ENCODE measurements at regions not wholly inside any gene's neighbourhood (a gene's known extent, or its start where the extent isn't known, plus 50 kb on each side); places are given as distances from the start of the nearest gene placed in this dataset.
A peak's percentile ranks its signal among the peaks of the same experiment; 100 is the strongest.

DNA sequence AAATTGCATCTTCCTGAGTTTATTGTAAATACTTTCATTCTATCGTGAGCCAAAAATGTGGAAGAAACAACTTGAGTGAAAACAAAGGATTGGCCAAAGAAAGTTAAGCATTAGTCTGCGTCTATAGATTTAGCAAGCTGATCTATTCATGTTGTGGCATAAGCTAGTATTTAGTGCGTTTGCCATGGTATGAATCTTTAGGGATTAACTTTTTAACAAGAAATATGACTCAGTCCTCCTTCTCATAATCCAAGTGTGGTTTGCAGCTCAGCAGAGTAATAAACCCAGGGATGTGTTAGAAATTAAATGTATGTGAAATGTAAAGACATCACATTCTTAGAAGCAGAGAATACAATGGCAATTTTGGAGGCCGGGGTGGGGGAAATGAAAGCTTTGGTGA is 1110.9 kb downstream of the NLGN4X start:
- Histone ChIP-seq H3K36me3 (ENCODE audit: insufficient read depth, low read length) (no peaks in the 10 kb centered on the region), H3K27me3 (ENCODE audit: insufficient read depth, low read length) (no peaks in the 10 kb centered on the region), H3K4me1 (ENCODE audit: insufficient read depth, low read length, severe bottlenecking) (no peaks in the 10 kb centered on the region), H2AFZ (ENCODE audit: low read length) (no peak overlapping the region), H3K9me3 (ENCODE audit: low read length) (no peaks in the 10 kb centered on the region), H3K79me2 (ENCODE audit: insufficient read depth, low read length) (no peaks in the 10 kb centered on the region), H3F3A (ENCODE audit: insufficient read depth, low read length) (no peaks in the 10 kb centered on the region), H3K4me2 (ENCODE audit: low read length) (no peak overlapping the region), H3K4me3 (ENCODE audit: low read depth, low read length, poor library complexity, severe bottlenecking) (no peak overlapping the region), H3K9me2 (ENCODE audit: low read depth, low read length) (no peaks in the 10 kb centered on the region), H3K9ac (ENCODE audit: low read length) (no peak overlapping the region), H3K27ac (ENCODE audit: low read depth, low read length, poor library complexity, severe bottlenecking) (no peak overlapping the region), H4K20me1 (ENCODE audit: insufficient read depth, low read length) (no peaks in the 10 kb centered on the region)
- TF ChIP-seq, protein P1, sequence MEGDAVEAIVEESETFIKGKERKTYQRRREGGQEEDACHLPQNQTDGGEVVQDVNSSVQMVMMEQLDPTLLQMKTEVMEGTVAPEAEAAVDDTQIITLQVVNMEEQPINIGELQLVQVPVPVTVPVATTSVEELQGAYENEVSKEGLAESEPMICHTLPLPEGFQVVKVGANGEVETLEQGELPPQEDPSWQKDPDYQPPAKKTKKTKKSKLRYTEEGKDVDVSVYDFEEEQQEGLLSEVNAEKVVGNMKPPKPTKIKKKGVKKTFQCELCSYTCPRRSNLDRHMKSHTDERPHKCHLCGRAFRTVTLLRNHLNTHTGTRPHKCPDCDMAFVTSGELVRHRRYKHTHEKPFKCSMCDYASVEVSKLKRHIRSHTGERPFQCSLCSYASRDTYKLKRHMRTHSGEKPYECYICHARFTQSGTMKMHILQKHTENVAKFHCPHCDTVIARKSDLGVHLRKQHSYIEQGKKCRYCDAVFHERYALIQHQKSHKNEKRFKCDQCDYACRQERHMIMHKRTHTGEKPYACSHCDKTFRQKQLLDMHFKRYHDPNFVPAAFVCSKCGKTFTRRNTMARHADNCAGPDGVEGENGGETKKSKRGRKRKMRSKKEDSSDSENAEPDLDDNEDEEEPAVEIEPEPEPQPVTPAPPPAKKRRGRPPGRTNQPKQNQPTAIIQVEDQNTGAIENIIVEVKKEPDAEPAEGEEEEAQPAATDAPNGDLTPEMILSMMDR (IDR thresholded peaks at IDR 0.05; ENCODE audit: low read length) = no peak
- no peak for TF ChIP-seq EZH2 (IDR thresholded peaks at IDR 0.05; ENCODE audit: borderline replicate concordance, low read length)

DNA sequence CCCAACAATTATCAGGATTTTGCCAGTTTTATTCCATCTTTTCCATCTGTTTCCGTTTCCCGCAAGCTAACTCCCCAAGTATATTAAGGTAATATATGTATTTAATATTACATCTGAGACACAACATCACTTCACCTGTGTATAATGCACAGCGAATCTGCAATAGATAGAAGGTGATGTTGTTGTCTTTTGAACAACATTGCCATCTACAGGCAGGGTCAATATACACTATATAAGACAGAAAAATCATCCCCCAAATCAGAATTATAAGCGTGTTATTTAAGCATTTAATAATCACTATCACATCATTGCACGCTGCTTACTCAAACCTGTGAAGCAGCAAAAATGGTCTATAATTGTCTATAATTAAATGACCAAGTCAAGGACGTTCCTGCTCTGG is 1115.5 kb downstream of the NLGN4X start:
- H3K4me1 ChIP-seq (ENCODE audit: insufficient read depth, low read length, severe bottlenecking) = no peaks in the 10 kb centered on the region
- H3F3A ChIP-seq (ENCODE audit: insufficient read depth, low read length) = no peaks in the 10 kb centered on the region
- no peaks in the 10 kb centered on the region for H3K9me3 ChIP-seq (ENCODE audit: low read length)
- no peak overlapping the region for H3K4me3 ChIP-seq (ENCODE audit: low read depth, low read length, poor library complexity, severe bottlenecking)
- H4K20me1 ChIP-seq (ENCODE audit: insufficient read depth, low read length) = no peaks in the 10 kb centered on the region
- no peak overlapping the region for H3K27ac ChIP-seq (ENCODE audit: low read depth, low read length, poor library complexity, severe bottlenecking)
- no peaks in the 10 kb centered on the region for H3K27me3 ChIP-seq (ENCODE audit: insufficient read depth, low read length)
- H3K4me2 ChIP-seq (ENCODE audit: low read length) = no peak overlapping the region
- no peaks in the 10 kb centered on the region for H3K36me3 ChIP-seq (ENCODE audit: insufficient read depth, low read length)
- H2AFZ ChIP-seq (ENCODE audit: low read length) = no peak overlapping the region
- H3K9ac ChIP-seq (ENCODE audit: low read length) = no peak overlapping the region
- TF ChIP-seq, protein P1 (IDR thresholded peaks at IDR 0.05; ENCODE audit: low read length) = peak; percentile 43; the same call in 1 of the 2 replicates
- TF ChIP-seq EZH2 (IDR thresholded peaks at IDR 0.05; ENCODE audit: borderline replicate concordance, low read length) = no peak
- no peaks in the 10 kb centered on the region for H3K9me2 ChIP-seq (ENCODE audit: low read depth, low read length)
- H3K79me2 ChIP-seq (ENCODE audit: insufficient read depth, low read length) = no peaks in the 10 kb centered on the region

DNA sequence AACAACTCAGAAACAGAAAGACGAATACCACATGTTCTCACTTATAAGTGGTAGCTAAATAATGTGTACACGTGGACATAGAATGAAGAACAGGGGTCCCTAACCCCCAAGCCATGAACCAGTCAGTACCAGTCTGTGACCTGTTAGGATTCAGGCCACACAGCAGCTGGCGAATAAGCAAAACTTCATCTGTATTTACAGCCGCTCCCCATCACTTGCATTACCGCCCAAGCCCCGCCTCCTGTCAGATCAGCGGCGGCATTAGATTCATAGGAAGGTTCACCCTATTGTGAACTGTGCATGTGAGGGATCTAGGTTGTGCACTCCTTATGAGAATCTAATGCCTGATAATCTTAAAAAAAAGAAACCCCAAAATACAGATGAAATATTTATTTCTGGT is 1128.7 kb downstream of the NLGN4X start:
- H3K4me1 ChIP-seq (ENCODE audit: insufficient read depth, low read length, severe bottlenecking) = no peaks in the 10 kb centered on the region
- no peaks in the 10 kb centered on the region for H3K79me2 ChIP-seq (ENCODE audit: insufficient read depth, low read length)
- no peak overlapping the region for H3K9ac ChIP-seq (ENCODE audit: low read length)
- no peaks in the 10 kb centered on the region for H3F3A ChIP-seq (ENCODE audit: insufficient read depth, low read length)
- H4K20me1 ChIP-seq (ENCODE audit: insufficient read depth, low read length) = no peaks in the 10 kb centered on the region
- no peak overlapping the region for H3K27ac ChIP-seq (ENCODE audit: low read depth, low read length, poor library complexity, severe bottlenecking)
- H2AFZ ChIP-seq (ENCODE audit: low read length) = no peak overlapping the region
- no peaks in the 10 kb centered on the region for H3K27me3 ChIP-seq (ENCODE audit: insufficient read depth, low read length)
- H3K9me2 ChIP-seq (ENCODE audit: low read depth, low read length) = no peaks in the 10 kb centered on the region
- H3K9me3 ChIP-seq (ENCODE audit: low read length) = no peaks in the 10 kb centered on the region
- H3K36me3 ChIP-seq (ENCODE audit: insufficient read depth, low read length) = no peaks in the 10 kb centered on the region
- H3K4me2 ChIP-seq (ENCODE audit: low read length) = no peak overlapping the region
- no peak overlapping the region for H3K4me3 ChIP-seq (ENCODE audit: low read depth, low read length, poor library complexity, severe bottlenecking)
- TF ChIP-seq, protein P1 (IDR thresholded peaks at IDR 0.05; ENCODE audit: low read length) = no peak
- no peak for TF ChIP-seq EZH2 (IDR thresholded peaks at IDR 0.05; ENCODE audit: borderline replicate concordance, low read length)

Data from OCI-LY1 (cell line).